Tibial nerve (tissue), 4 donors: ENCODE measurements at regions not wholly inside any gene's neighbourhood (a gene's known extent, or its start where the extent isn't known, plus 50 kb on each side); places are given as distances from the start of the nearest gene placed in this dataset.
"Not testable (repeated sequence)": the region's sequence is repeated elsewhere in the genome, so short reads cannot be mapped to it uniquely, and the experiment has no call there.

Experiments used
- EP300 ChIP-seq, 2 donors: sonication (generic); formaldehyde crosslinking; IDR thresholded peaks; one replicate each; pipeline ENCODE4 v1.6.1; 2017; ENCODE audit warnings: antibody characterized with exemption in 2 of 2, mild to moderate bottlenecking in 1 of 2
- TF ChIP-seq, protein P1 (sequence below), 5 experiments: fragments of 200-600 bp in 3 of 5; fragments of 450-650 bp in 2 of 5; sonication (generic) in 3 of 5; IDR thresholded peaks; one replicate each; pipeline ENCODE4 v1.5.1; 2016 to 2019; ENCODE audit warnings: antibody characterized with exemption in 5 of 5, mild to moderate bottlenecking in 3 of 5, moderate library complexity in 2 of 5

DNA sequence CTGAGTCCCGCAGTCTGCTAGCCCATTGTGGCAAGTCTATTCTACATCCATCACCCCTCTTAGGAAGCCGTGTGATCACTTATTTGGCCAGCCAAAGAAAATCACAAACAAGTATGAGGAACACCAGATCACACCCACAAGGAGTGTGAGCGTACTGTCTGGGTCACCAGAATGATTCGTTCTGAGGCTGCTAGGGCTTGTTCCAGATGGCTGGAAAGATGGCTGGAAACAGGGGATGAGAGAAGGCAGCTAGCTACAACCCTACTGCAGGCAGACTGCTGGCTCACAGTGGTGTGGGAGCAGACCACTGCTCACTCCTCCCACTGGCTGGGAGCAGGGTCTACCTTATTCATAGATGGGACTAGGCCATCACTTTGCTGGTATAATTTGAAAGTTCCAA is 97.4 kb downstream of the TRIM69 start:
- TF ChIP-seq EP300 (IDR thresholded peaks at IDR 0.05), result not testable (repeated sequence)
- TF ChIP-seq, protein P1, sequence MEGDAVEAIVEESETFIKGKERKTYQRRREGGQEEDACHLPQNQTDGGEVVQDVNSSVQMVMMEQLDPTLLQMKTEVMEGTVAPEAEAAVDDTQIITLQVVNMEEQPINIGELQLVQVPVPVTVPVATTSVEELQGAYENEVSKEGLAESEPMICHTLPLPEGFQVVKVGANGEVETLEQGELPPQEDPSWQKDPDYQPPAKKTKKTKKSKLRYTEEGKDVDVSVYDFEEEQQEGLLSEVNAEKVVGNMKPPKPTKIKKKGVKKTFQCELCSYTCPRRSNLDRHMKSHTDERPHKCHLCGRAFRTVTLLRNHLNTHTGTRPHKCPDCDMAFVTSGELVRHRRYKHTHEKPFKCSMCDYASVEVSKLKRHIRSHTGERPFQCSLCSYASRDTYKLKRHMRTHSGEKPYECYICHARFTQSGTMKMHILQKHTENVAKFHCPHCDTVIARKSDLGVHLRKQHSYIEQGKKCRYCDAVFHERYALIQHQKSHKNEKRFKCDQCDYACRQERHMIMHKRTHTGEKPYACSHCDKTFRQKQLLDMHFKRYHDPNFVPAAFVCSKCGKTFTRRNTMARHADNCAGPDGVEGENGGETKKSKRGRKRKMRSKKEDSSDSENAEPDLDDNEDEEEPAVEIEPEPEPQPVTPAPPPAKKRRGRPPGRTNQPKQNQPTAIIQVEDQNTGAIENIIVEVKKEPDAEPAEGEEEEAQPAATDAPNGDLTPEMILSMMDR (IDR thresholded peaks at IDR 0.05), result not testable (repeated sequence)
